H9 (cell line): ENCODE measurements at regions not wholly inside any gene's neighbourhood (a gene's known extent, or its start where the extent isn't known, plus 50 kb on each side); places are given as distances from the start of the nearest gene placed in this dataset.

Source experiments
- DNase-seq: peaks from one replicate; pipeline ENCODE4 v3.0.0-alpha.2; 2017
- H2AFZ ChIP-seq: one replicate; pipeline ENCODE4 v1.6.1; 2013; ENCODE audit warnings: mild to moderate bottlenecking, low read length, control low read depth, moderate library complexity
- H2AK5ac ChIP-seq: 2 replicates; pipeline ENCODE4 v1.6.1; 2013; ENCODE audit warnings: low read length, control low read depth, mixed read lengths; ENCODE audit not compliant: insufficient read length
- H2BK120ac ChIP-seq: one replicate; pipeline ENCODE4 v1.6.1; 2013; ENCODE audit warnings: low read depth, mild to moderate bottlenecking, low read length, control low read depth, inconsistent platforms; ENCODE audit not compliant: poor library complexity, severe bottlenecking
- H2BK12ac ChIP-seq: 2 replicates; pipeline ENCODE4 v1.6.1; 2013; ENCODE audit warnings: low read length, control low read depth, mixed read lengths, low read depth; ENCODE audit not compliant: insufficient read length
- H2BK15ac ChIP-seq: 2 replicates; pipeline ENCODE4 v1.6.1; 2013; ENCODE audit warnings: low read depth, low read length, control low read depth
- H2BK20ac ChIP-seq: one replicate; pipeline ENCODE4 v1.6.1; 2013; ENCODE audit warnings: low read depth, mild to moderate bottlenecking, low read length, control low read depth, inconsistent platforms; ENCODE audit not compliant: poor library complexity, severe bottlenecking
- H2BK5ac ChIP-seq: 2 replicates; pipeline ENCODE4 v1.6.1; 2013; ENCODE audit warnings: low read length, control low read depth, mixed read lengths; ENCODE audit not compliant: insufficient read length
- H3K14ac ChIP-seq: 2 replicates; pipeline ENCODE4 v1.6.1; 2013; ENCODE audit warnings: low read length, control low read depth; ENCODE audit not compliant: insufficient read depth
- H3K18ac ChIP-seq: 2 replicates; pipeline ENCODE4 v1.6.1; 2013; ENCODE audit warnings: low read depth, mild to moderate bottlenecking, mixed read lengths, low read length, control low read depth; ENCODE audit not compliant: insufficient read length
- H3K23ac ChIP-seq: 2 replicates; pipeline ENCODE4 v1.6.1; 2013; ENCODE audit warnings: low read length, control low read depth, mixed read lengths, low read depth; ENCODE audit not compliant: insufficient read length
- H3K23me2 ChIP-seq: 2 replicates; pipeline ENCODE4 v1.6.1; 2013; ENCODE audit warnings: low read depth, mild to moderate bottlenecking, mixed read lengths, low read length, control low read depth; ENCODE audit not compliant: insufficient read length, poor library complexity, severe bottlenecking
- H3K27ac ChIP-seq: 2 replicates; pipeline ENCODE4 v1.5.1; 2013; ENCODE audit warnings: low read length, control low read depth, mixed read lengths, low read depth; ENCODE audit not compliant: insufficient read length
- H3K27me3 ChIP-seq: 2 replicates; pipeline ENCODE4 v1.6.1; 2013; ENCODE audit warnings: low read length, control low read depth, inconsistent platforms; ENCODE audit not compliant: insufficient read depth
- H3K4ac ChIP-seq: 2 replicates; pipeline ENCODE4 v1.6.1; 2013; ENCODE audit warnings: low read depth, mild to moderate bottlenecking, control low read depth, inconsistent platforms, low read length, moderate library complexity
- H3K4me1 ChIP-seq: 2 replicates; pipeline ENCODE4 v1.6.1; 2013; ENCODE audit warnings: low read length, control low read depth, inconsistent platforms; ENCODE audit not compliant: insufficient read depth
- H3K4me2 ChIP-seq: 2 replicates; pipeline ENCODE4 v1.6.1; 2013; ENCODE audit warnings: low read length, control low read depth, mixed read lengths; ENCODE audit not compliant: insufficient read length, insufficient read depth
- H3K56ac ChIP-seq: 2 replicates; pipeline ENCODE4 v1.6.1; 2013; ENCODE audit warnings: low read depth, mild to moderate bottlenecking, mixed read lengths, low read length, control low read depth; ENCODE audit not compliant: insufficient read length
- H3K79me1 ChIP-seq: 2 replicates; pipeline ENCODE4 v1.6.1; 2013; ENCODE audit warnings: low read depth, mild to moderate bottlenecking, moderate library complexity, low read length, control low read depth, inconsistent platforms; ENCODE audit not compliant: insufficient read depth, poor library complexity, severe bottlenecking
- H3K79me2 ChIP-seq: 2 replicates; pipeline ENCODE4 v1.6.1; 2013; ENCODE audit warnings: low read length, control low read depth, inconsistent platforms; ENCODE audit not compliant: insufficient read depth
- H3K9ac ChIP-seq: 2 replicates; pipeline ENCODE4 v1.6.1; 2013; ENCODE audit warnings: low read length, control low read depth, mixed read lengths; ENCODE audit not compliant: insufficient read length; ENCODE audit errors: extremely low read depth
- H3K9me3 ChIP-seq: one replicate; pipeline ENCODE4 v1.6.1; 2013; ENCODE audit warnings: low read depth, low read length, inconsistent platforms; ENCODE audit not compliant: control insufficient read depth
- H3T11ph ChIP-seq: one replicate; pipeline ENCODE4 v1.6.1; 2013; ENCODE audit warnings: mild to moderate bottlenecking, low read length, control low read depth, inconsistent platforms
- H4K20me1 ChIP-seq: one replicate; pipeline ENCODE4 v1.6.1; 2013; ENCODE audit not compliant: control insufficient read depth, insufficient read length, insufficient read depth
- H4K5ac ChIP-seq: 2 replicates; pipeline ENCODE4 v1.6.1; 2013; ENCODE audit warnings: low read depth, mild to moderate bottlenecking, mixed read lengths, low read length, control low read depth; ENCODE audit not compliant: insufficient read length
- H4K8ac ChIP-seq: replicated peaks from 2 replicates; pipeline ENCODE4 v1.6.1; 2013; ENCODE audit warnings: low read length, control low read depth, mixed read lengths, low read depth; ENCODE audit not compliant: insufficient read length
- H4K91ac ChIP-seq: 2 replicates; pipeline ENCODE4 v1.6.1; 2013; ENCODE audit warnings: low read depth, mild to moderate bottlenecking, moderate library complexity, mixed read lengths, low read length, control low read depth; ENCODE audit not compliant: insufficient read length
- H3K27ac Mint-ChIP-seq, 3 experiments: 2 replicates in 2 of 3; 3 replicates in 1 of 3; pipeline ENCODE4 v1.8.0; 2020 to 2021; ENCODE audit warnings: mixed read lengths in 3 of 3, mild to moderate bottlenecking in 1 of 3, moderate library complexity in 1 of 3
- H3K27me3 Mint-ChIP-seq: 2 replicates; pipeline ENCODE4 v1.8.0; 2021; ENCODE audit warnings: low read depth, mild to moderate bottlenecking, moderate library complexity, mixed read lengths
- H3K36me3 Mint-ChIP-seq, 3 experiments: 2 replicates in 2 of 3; 3 replicates in 1 of 3; pipeline ENCODE4 v1.8.0; 2020 to 2021; ENCODE audit warnings: low read depth in 3 of 3, mixed read lengths in 3 of 3; ENCODE audit not compliant: insufficient read depth in 1 of 3
- H3K4me1 Mint-ChIP-seq, 2 experiments: 2 replicates each; pipeline ENCODE4 v1.8.0; 2020; ENCODE audit warnings: mixed read lengths in 2 of 2
- H3K4me3 Mint-ChIP-seq, 2 experiments: 2 replicates in 1 of 2; 3 replicates in 1 of 2; pipeline ENCODE4 v1.8.0; 2020 to 2021; ENCODE audit warnings: mild to moderate bottlenecking in 2 of 2, mixed read lengths in 2 of 2, moderate library complexity in 1 of 2
- H3K9me3 Mint-ChIP-seq, 2 experiments: 2 replicates in 1 of 2; 3 replicates in 1 of 2; pipeline ENCODE4 v1.8.0; 2020; ENCODE audit warnings: mild to moderate bottlenecking in 2 of 2, mixed read lengths in 2 of 2, moderate library complexity in 1 of 2
- CTCF ChIP-seq: fragments of 200-600 bp; sonication (generic); conservative IDR thresholded peaks from 3 replicates; pipeline ENCODE4 v1.8.0; 2021; ENCODE audit warnings: antibody characterized with exemption, mild to moderate bottlenecking
- WGBS: extraction: QIAGEN DNeasy Blood & Tissue Kit; methylation state at CpG from one replicate; pipeline ENCODE4 v1.1.7; 2013; ENCODE audit warnings: missing lambda C conversion rate, low lambda C conversion rate, mixed read lengths; ENCODE audit not compliant: insufficient read length; ENCODE audit errors: extremely low coverage; 5-methylcytosine and 5-hydroxymethylcytosine counted together

- H4K91ac ChIP-seq = no peak overlapping the region
- no peak for DNase-seq
- no peak overlapping the region for H2BK20ac ChIP-seq
- H2BK12ac ChIP-seq = no peak overlapping the region
- no peak overlapping the region for H3K56ac ChIP-seq
- no peaks in the 10 kb centered on the region for H4K20me1 ChIP-seq
- H3K4me2 ChIP-seq = peak overlapping the region; percentile 38
- H2AK5ac ChIP-seq = no peak overlapping the region
- no peak overlapping the region for H4K8ac ChIP-seq
- no peak overlapping the region for H4K5ac ChIP-seq
- no peaks in the 10 kb centered on the region for H3K9me3 Mint-ChIP-seq
- no peak overlapping the region for H2AFZ ChIP-seq
- no peak overlapping the region for H3K27ac Mint-ChIP-seq
- H3K23me2 ChIP-seq = no peaks in the 10 kb centered on the region
- no peak overlapping the region for H2BK5ac ChIP-seq
- no peak overlapping the region for H3K18ac ChIP-seq
- no peak for TF ChIP-seq CTCF
- H3K23ac ChIP-seq = no peak overlapping the region
- no peaks in the 10 kb centered on the region for H3K36me3 Mint-ChIP-seq
- H3K79me1 ChIP-seq = no peaks in the 10 kb centered on the region
- peak overlapping the region in 1 of 2 experiments; percentile 28; a peak in 1 of 5 replicates for H3K4me3 Mint-ChIP-seq
- H3K4me1 Mint-ChIP-seq = peaks cover 41 to 48% of the 10 kb centered on the region in 2 experiments
- H3K27me3 ChIP-seq = no peaks in the 10 kb centered on the region
- H3K4me1 ChIP-seq = peaks cover 3% of the 10 kb centered on the region
- no peak overlapping the region for H3T11ph ChIP-seq
- no peak overlapping the region for H3K4ac ChIP-seq
- no peak overlapping the region for H2BK15ac ChIP-seq
- WGBS = no CpG with 5 or more reads among the region's 18 CpGs
- H3K9me3 ChIP-seq = no peaks in the 10 kb centered on the region
- peaks cover 8% of the 10 kb centered on the region for H3K27me3 Mint-ChIP-seq
- no peaks in the 10 kb centered on the region for H3K79me2 ChIP-seq
- H3K9ac ChIP-seq = no peak overlapping the region
- no peak overlapping the region for H2BK120ac ChIP-seq
- no peak overlapping the region for H3K14ac ChIP-seq
- H3K27ac ChIP-seq = no peak overlapping the region
These were observed 252.3 kb downstream of the C16orf95 start for GRCh38 chr16:87064731-87065445.
